Skin of body (tissue), 1 donor: ENCODE measurements at regions not wholly inside any gene's neighbourhood (a gene's known extent, or its start where the extent isn't known, plus 50 kb on each side); places are given as distances from the start of the nearest gene placed in this dataset.
A peak's percentile ranks its signal among the peaks of the same experiment; 100 is the strongest.
"Not testable (repeated sequence)": the region's sequence is repeated elsewhere in the genome, so short reads cannot be mapped to it uniquely, and the experiment has no call there.

Experiments used
- DNase-seq: peaks from one replicate; lab custom pipeline; 2025; lab: John Stamatoyannopoulos, UW

DNA sequence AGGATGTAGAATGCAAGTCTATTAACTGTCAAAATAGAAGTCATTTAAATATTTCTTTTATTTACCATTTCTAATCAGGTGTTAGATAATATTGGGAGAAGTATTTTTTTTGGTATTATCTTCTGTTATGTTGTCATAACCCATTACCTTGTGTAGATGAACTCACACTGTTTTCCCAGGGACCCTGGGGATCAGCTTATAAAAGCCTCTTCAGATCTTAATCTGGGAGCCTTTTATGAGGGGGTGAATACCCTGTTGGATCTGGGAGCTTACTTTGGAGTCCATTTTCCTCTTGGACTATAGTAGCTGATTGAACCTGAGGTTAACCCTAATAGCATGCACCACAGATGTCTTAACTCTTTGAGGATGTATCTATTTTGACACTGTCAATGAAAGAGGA, 176.3 kb upstream of the ATP2B1 start:
- DNase-seq: no peak

DNA sequence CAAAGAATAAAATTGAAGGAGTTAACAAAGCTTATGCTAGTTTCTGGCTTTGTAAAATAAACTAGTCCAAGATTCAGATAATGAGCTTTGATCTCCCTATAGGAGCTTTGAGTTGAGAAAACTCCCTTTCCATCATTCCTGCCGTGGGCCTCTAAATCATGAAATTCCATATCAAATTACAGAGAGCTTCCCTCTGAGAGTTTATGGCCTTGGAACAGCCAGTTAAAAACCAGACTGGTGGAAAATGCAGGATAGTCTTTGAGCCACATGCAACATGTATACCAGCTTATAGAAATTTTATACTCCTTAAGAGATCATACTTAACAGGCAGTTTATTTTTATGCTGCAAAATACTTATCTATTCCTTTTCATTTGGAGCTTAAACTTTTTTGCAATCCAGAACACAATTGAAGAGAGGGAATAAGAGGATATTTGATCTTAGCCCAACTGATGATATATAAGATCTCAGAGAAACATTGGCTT, 175.8 kb upstream of the ATP2B1 start:
- DNase-seq: peak; percentile 57

DNA sequence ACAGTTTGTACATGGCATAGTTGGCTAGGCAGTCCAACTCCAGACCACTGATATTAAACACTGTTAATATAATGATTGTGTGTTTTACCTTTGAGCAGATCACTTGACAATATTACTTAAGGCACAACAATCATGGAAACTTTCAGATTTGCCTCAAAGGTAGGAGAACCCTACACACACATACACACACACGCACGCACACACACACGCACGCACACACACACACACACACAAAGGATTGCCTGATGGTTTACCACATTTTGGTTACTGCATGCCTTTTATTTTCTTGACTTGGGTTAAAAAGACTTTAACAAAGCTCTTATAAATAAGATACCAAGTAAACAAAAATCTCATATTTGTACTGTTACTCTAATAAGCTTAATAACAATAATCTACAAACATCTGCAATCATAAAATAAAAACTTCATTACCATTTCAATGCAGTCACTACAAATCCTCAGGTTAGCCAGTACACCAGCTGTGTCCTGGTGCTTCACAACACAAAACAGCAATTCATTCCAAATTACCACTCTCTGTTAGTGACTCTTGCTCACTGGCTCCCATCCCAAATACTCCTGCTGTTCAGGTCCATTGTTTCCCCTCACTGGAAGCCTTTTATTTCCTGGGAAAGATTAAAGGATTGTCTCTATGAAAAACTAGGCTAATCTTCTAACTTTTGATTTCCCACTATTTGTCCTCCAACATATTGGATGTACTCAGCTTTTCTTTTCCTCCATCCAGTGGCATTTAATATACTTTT, 175.2 kb upstream of the ATP2B1 start:
- no peak for DNase-seq

DNA sequence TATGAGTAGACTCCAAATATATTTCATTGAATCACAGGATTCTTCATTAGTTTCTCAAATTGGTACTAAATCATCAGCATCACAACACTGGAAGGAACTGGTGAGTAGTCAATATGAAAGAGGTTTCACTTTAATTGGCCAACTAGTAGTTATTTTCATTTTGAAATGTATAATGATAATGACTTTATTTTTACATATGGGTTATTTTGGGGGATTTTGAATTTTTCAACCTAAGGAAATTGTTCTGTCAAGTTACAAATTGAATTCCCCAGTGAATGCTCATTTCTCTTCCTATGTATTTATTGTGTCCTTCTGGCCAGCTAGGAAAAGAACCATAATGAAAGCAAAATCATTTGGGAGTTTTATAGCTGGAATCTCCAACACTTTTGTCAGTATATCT, 174.2 kb upstream of the ATP2B1 start:
- no peak for DNase-seq

DNA sequence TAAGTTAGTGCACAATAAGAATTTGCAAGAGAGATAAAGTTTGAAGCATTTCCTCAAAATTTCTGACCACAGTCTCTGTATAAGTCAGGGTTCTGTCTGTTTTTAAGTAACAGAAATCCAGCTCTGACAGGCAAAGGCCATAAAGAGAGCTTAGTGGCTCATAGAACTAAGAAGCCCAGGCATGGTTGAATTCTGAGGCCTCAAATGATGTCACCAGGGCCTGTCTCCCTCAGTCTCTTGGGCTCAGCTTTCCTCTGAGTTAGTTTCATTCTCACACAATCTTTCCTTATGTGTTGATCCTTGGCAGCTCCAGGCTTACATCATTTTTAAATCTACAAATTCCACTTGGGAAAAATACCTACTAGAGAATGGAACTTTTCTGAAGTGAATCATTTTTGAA, 173.4 kb upstream of the ATP2B1 start:
- DNase-seq: no peak

GRCh38 chr12:89880690-89881350, 172.2 kb upstream of the ATP2B1 start:
- no peak for DNase-seq

GRCh38 chr12:89879766-89880165, 171.1 kb upstream of the ATP2B1 start:
- no peak for DNase-seq

DNA sequence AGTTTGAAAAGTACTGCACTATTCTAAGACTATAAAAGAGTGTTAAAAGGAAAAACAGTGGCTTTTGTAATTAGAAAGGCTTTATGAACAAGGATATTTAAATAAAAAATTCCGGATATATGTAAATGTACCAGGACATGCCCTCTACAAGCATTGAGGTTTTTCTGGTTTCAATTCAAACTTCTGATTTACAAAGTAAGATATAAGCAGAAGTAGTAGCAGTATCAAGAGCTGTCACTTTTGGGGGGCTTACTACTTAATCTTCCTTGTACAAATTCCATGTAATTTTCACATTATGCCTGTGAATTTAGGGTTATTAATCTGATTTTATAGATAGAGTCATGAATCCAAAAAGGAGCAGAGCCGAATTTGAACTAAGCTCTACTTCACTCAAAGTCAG, 170.3 kb upstream of the ATP2B1 start:
- no peak for DNase-seq

DNA sequence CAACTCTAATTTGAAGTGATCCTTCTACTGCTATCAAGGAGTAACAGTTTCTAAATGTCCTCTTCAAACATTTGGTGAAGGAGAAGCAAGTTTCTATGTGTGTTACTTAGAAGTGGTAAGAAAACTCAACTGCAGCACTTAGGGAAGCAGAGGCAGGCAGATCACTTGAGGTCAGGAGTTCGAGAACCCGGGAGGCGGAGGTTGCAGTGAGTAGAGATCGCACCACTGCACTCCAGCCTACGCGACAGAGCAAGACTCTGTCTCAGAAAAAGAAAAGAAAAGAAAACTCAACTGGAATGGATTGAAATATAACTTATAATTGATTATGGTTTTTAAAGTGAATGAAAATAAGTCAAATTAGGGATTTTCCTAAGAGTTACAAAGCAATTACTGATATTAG, 169.7 kb upstream of the ATP2B1 start:
- no peak for DNase-seq

GRCh38 chr12:89877671-89878070, 169.0 kb upstream of the ATP2B1 start:
- no peak for DNase-seq

- no peak for DNase-seq
Measured at GRCh38 chr12:89877136-89877535, 168.5 kb upstream of the ATP2B1 start.

DNA sequence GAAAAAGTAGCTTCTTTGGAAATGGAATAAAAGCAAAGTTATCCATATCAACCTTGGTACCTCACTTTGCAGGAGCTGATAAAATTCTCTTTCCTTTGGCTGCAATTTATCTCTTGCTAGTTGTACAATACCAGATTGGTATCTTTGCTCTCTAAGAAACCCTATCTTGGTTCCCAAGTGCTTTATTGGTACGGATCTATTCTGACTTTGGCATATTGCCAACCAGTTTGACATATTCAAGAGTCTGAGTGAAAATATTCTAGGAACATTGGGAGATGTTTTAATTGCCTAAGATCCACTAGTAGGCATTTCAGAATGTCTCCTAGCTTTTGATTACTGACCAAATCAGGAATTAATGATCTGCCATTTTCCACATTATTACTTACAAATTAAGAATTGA, 167.2 kb upstream of the ATP2B1 start:
- DNase-seq: no peak

DNA sequence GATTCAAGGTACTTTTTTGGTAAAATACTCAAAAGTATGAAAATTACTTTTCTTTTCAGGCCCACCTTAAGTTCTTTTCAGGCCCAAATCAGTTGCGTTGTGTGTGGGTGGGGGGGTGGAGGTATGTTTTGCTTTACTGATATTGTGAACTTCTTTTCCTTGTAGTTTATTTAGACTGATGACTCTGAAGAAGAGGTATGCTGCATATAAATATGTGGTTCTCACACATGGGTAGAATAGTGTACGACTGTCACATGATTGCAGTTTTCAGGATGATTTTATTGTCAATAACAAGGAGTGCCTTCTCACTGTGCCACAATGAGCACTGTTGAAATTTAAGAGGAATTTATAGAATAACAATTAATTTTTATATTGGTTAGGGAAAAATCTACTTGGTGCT, 166.6 kb upstream of the ATP2B1 start:
- no peak for DNase-seq

DNA sequence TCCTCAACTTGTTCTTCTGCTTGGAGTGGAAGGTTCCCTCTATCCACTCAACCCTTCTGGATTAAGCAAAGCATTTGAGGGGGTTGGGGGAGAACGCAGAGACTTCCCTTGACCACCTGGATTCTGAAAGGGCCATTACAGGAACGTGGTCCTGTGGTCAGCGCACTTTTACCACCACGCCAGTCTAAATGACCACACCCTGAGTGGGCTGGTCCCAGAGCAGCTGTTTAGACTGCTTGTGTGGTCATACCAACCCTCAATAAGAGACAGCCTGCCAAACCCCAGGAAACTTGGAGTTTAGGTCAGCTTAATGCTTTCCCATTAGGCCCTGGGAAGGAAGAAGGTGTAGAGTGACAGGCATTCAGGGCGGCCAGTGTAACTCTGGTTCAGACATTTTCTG, 165.5 kb upstream of the ATP2B1 start:
- no peak for DNase-seq

DNA sequence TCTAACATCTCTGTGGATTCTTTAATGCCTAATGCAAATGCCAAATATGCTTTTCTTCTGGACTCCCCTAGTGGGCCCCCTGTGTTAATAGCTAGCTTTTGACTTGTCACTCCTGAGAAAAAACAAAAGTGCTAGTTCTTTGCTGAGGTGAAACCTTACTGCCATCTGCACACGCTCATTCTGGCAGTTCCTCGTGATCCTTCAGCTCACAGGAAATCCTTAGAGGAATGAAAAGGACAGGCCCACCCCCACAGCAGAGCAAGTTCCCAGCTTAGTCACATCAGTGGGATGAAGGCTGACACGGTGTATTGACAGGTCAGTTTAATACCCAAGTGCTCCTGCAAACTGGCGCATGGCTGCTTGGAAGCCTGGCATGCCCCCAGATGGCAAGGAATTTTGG, 165.1 kb upstream of the ATP2B1 start:
- DNase-seq: no peak

- DNase-seq: no peak
Measured at GRCh38 chr12:89872922-89873630, 164.4 kb upstream of the ATP2B1 start.

DNA sequence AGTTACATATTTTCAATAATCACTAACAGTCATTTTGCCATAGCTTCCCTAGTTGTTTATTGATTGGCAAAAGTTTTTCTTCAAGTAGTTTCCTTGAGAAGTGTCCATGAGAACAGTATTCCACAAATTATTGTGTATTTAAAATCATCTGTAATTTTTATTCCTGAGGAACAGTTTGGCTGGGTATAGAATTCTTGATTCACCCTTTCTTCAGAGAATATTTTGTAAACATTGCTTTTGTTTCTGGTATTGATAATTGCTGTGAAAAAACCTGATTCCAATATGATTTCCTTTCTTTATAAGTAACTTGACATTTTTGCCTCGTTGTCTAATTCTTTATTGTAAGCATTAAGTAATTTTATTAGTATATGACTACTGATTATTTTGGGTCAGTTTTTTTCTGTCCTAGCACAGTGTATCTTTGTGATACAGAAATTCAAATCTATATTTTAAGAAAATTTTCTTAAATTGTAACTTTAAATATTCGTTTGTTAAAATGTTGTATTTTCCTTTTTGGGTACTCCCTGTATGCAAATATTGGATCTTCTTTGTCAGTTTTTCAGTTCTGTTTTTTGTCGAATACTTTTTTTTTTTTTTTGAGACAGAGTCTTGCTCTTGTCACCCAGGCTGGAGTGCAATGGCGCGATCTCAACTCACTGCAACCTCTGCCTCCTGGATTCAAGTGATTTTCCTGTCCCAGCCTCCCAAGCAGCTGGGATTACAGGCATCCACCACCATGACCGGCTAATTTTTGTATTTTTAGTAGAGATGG, 162.0 kb upstream of the ATP2B1 start:
- DNase-seq: no peak

DNA sequence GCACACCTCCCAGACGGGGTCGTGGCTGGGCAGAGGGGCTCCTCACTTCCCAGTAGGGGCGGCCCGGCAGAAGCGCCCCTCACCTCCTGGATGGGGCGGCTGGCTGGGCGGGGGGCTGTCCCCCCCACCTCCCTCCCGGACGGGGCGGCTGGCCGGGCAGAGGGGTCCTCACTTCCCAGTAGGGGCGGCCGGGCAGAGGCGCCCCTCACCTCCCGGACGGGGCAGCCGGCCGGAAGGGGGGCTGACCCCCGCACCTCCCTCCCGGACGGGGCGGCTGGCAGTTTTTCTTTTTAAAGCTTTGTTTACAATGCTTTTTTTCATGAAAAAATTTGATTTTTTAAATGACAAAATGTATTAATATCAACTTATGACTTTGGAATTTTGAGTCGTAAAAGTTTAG, 159.0 kb upstream of the ATP2B1 start:
- DNase-seq: not testable (repeated sequence)

DNA sequence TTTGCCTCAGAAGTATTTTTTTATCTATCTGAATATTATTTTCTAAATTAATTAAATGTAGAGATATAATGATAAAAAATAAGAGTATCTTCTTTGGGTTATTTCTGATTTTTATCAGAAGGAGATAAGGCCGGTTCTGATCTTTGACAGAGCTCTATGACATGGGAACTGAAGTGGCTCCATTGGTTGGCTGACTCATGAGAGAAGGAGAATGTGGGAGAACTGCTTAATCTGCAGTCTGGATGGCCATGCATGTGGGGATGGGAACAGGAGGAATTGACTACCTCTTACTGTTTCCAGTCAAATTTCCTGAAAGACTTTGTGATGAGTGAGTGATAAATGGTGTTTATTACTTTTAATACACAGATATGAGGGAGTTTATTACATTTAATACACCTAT, 155.8 kb upstream of the ATP2B1 start:
- DNase-seq: no peak

- no peak for DNase-seq
Measured at GRCh38 chr12:89863968-89864367, 155.3 kb upstream of the ATP2B1 start.

GRCh38 chr12:89863493-89863938, 154.9 kb upstream of the ATP2B1 start:
- DNase-seq: no peak
